ENCODE measurements at regions not wholly inside any gene's neighbourhood (a gene's known extent, or its start where the extent isn't known, plus 50 kb on each side); places are given as distances from the start of the nearest gene placed in this dataset.

DNA sequence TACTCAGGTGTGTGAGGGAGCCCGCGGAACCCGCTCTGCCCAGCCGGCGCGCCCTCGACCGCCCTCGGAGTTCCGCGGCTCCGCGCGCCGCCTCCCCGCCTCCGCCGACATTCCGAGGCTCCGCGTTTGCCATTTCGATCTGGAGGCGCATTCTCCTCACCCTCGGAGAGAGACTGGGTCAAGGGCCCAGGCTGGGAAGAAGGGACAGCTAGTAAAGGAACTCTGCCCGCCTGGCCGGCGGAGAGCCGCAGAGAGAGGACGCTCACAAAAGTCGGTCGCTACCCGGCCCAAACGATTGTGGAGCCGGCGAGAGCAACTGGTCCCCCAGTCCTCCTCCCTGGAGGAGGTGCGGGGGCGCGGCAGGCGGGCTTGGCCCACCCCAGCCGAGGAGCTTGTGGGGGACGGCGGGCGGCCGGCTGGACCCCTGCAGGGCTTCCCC lies 74.5 kb upstream of the LEP start:
- TF ChIP-seq, protein P1, sequence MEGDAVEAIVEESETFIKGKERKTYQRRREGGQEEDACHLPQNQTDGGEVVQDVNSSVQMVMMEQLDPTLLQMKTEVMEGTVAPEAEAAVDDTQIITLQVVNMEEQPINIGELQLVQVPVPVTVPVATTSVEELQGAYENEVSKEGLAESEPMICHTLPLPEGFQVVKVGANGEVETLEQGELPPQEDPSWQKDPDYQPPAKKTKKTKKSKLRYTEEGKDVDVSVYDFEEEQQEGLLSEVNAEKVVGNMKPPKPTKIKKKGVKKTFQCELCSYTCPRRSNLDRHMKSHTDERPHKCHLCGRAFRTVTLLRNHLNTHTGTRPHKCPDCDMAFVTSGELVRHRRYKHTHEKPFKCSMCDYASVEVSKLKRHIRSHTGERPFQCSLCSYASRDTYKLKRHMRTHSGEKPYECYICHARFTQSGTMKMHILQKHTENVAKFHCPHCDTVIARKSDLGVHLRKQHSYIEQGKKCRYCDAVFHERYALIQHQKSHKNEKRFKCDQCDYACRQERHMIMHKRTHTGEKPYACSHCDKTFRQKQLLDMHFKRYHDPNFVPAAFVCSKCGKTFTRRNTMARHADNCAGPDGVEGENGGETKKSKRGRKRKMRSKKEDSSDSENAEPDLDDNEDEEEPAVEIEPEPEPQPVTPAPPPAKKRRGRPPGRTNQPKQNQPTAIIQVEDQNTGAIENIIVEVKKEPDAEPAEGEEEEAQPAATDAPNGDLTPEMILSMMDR (IDR thresholded peaks at IDR 0.05), result no peak
- TF ChIP-seq, protein P2, sequence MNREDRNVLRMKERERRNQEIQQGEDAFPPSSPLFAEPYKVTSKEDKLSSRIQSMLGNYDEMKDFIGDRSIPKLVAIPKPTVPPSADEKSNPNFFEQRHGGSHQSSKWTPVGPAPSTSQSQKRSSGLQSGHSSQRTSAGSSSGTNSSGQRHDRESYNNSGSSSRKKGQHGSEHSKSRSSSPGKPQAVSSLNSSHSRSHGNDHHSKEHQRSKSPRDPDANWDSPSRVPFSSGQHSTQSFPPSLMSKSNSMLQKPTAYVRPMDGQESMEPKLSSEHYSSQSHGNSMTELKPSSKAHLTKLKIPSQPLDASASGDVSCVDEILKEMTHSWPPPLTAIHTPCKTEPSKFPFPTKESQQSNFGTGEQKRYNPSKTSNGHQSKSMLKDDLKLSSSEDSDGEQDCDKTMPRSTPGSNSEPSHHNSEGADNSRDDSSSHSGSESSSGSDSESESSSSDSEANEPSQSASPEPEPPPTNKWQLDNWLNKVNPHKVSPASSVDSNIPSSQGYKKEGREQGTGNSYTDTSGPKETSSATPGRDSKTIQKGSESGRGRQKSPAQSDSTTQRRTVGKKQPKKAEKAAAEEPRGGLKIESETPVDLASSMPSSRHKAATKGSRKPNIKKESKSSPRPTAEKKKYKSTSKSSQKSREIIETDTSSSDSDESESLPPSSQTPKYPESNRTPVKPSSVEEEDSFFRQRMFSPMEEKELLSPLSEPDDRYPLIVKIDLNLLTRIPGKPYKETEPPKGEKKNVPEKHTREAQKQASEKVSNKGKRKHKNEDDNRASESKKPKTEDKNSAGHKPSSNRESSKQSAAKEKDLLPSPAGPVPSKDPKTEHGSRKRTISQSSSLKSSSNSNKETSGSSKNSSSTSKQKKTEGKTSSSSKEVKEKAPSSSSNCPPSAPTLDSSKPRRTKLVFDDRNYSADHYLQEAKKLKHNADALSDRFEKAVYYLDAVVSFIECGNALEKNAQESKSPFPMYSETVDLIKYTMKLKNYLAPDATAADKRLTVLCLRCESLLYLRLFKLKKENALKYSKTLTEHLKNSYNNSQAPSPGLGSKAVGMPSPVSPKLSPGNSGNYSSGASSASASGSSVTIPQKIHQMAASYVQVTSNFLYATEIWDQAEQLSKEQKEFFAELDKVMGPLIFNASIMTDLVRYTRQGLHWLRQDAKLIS (CRISPR knock-in tag; IDR thresholded peaks at IDR 0.05; ENCODE audit: borderline replicate concordance), result no peak
- TF ChIP-seq MYBL2 (CRISPR knock-in tag; IDR thresholded peaks at IDR 0.05) (no peak), FOXP1 (CRISPR knock-in tag; IDR thresholded peaks at IDR 0.05; ENCODE audit: borderline replicate concordance) (no peak), CREB1 (CRISPR knock-in tag; IDR thresholded peaks at IDR 0.05) (no peak), RORB (CRISPR knock-in tag; IDR thresholded peaks at IDR 0.05) (no peak), ATF1 (CRISPR knock-in tag; IDR thresholded peaks at IDR 0.05) (no peak), TEAD1 (CRISPR knock-in tag; IDR thresholded peaks at IDR 0.05) (no peak), HMGA2 (CRISPR knock-in tag; IDR thresholded peaks at IDR 0.05) (no peak)
- TF ChIP-seq, protein P3, sequence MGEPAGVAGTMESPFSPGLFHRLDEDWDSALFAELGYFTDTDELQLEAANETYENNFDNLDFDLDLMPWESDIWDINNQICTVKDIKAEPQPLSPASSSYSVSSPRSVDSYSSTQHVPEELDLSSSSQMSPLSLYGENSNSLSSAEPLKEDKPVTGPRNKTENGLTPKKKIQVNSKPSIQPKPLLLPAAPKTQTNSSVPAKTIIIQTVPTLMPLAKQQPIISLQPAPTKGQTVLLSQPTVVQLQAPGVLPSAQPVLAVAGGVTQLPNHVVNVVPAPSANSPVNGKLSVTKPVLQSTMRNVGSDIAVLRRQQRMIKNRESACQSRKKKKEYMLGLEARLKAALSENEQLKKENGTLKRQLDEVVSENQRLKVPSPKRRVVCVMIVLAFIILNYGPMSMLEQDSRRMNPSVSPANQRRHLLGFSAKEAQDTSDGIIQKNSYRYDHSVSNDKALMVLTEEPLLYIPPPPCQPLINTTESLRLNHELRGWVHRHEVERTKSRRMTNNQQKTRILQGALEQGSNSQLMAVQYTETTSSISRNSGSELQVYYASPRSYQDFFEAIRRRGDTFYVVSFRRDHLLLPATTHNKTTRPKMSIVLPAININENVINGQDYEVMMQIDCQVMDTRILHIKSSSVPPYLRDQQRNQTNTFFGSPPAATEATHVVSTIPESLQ (CRISPR knock-in tag; IDR thresholded peaks at IDR 0.05), result no peak
- TF ChIP-seq, protein P4, sequence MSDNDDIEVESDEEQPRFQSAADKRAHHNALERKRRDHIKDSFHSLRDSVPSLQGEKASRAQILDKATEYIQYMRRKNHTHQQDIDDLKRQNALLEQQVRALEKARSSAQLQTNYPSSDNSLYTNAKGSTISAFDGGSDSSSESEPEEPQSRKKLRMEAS (CRISPR knock-in tag; IDR thresholded peaks at IDR 0.05), result 0 out of 2 replicates have a peak, but pooled peaks have one; percentile 32
- TF ChIP-seq, protein P5, sequence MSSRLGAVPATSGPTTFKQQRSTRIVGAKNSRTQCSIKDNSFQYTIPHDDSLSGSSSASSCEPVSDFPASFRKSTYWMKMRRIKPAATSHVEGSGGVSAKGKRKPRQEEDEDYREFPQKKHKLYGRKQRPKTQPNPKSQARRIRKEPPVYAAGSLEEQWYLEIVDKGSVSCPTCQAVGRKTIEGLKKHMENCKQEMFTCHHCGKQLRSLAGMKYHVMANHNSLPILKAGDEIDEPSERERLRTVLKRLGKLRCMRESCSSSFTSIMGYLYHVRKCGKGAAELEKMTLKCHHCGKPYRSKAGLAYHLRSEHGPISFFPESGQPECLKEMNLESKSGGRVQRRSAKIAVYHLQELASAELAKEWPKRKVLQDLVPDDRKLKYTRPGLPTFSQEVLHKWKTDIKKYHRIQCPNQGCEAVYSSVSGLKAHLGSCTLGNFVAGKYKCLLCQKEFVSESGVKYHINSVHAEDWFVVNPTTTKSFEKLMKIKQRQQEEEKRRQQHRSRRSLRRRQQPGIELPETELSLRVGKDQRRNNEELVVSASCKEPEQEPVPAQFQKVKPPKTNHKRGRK (CRISPR knock-in tag; IDR thresholded peaks at IDR 0.05; ENCODE audit: borderline replicate concordance), result no peak
